SU-DHL-6 (cell line): ENCODE measurements at regions not wholly inside any gene's neighbourhood (a gene's known extent, or its start where the extent isn't known, plus 50 kb on each side); places are given as distances from the start of the nearest gene placed in this dataset.

Experiments
- CTCF ChIP-seq: fragments of 200-600 bp; sonication (generic); IDR thresholded peaks from one replicate; pipeline ENCODE4 v1.5.1; 2017; ENCODE audit warnings: antibody characterized with exemption, mild to moderate bottlenecking, low read length, moderate library complexity; ENCODE audit not compliant: insufficient read depth, poor library complexity, severe bottlenecking
- EZH2phosphoT487 ChIP-seq: fragments of 200-600 bp; sonication (generic), shearing (Covaris generic); conservative IDR thresholded peaks from 2 replicates; pipeline ENCODE4 v1.6.1; 2018; ENCODE audit warnings: mild to moderate bottlenecking, antibody characterized with exemption, low read length, moderate library complexity, mixed read lengths

- TF ChIP-seq CTCF (no peak), EZH2phosphoT487 (no peak)
Measured at GRCh38 chr2:177143444-177143843, 69.2 kb upstream of the HNRNPA3 start.
